ENCODE measurements at regions not wholly inside any gene's neighbourhood (a gene's known extent, or its start where the extent isn't known, plus 50 kb on each side); places are given as distances from the start of the nearest gene placed in this dataset.

- Histone ChIP-seq H3K27ac (no peak overlapping the region), H3K27me3 (no peaks in the 10 kb centered on the region)
- intact Hi-C loops (cut with DNase I) = no loop called here
Observed at GRCh38 chr11:128234143-128234542, 353.2 kb downstream of the ETS1 start.

GRCh38 chr11:128232588-128232987 is 354.8 kb downstream of the ETS1 start:
- no peak overlapping the region for H3K4me3 ChIP-seq
- DNase-seq (ENCODE audit: low spot score in 2 of 2) = no peak
- H3K4me1 ChIP-seq = no peaks in the 10 kb centered on the region
- no peaks in the 10 kb centered on the region for H3K9me3 ChIP-seq
- intact Hi-C loops (cut with DNase I) = no loop called here
- no peak for TF ChIP-seq CTCF (IDR thresholded peaks at IDR 0.05)
- H3K36me3 ChIP-seq = no peaks in the 10 kb centered on the region
- H3K27ac ChIP-seq = no peak overlapping the region
- no peaks in the 10 kb centered on the region for H3K27me3 ChIP-seq

More at GRCh38 chr11:128234143-128234542, 353.2 kb downstream of the ETS1 start:
- no peak for TF ChIP-seq CTCF (IDR thresholded peaks at IDR 0.05)
- Histone ChIP-seq H3K4me1 (no peaks in the 10 kb centered on the region), H3K9me3 (no peaks in the 10 kb centered on the region), H3K36me3 (no peaks in the 10 kb centered on the region), H3K4me3 (no peak overlapping the region)
- no peak for DNase-seq (ENCODE audit: low spot score in 2 of 2)

- no peaks in the 10 kb centered on the region for H3K36me3 ChIP-seq
- no peaks in the 10 kb centered on the region for H3K27me3 ChIP-seq
- no peaks in the 10 kb centered on the region for H3K9me3 ChIP-seq
- H3K27ac ChIP-seq = no peak overlapping the region
- TF ChIP-seq CTCF (IDR thresholded peaks at IDR 0.05) = no peak
- no peak overlapping the region for H3K4me3 ChIP-seq
- DNase-seq (ENCODE audit: low spot score in 2 of 2) = no peak
- H3K4me1 ChIP-seq = no peaks in the 10 kb centered on the region
- intact Hi-C loops (cut with DNase I) = no loop called here
Observed at GRCh38 chr11:128231845-128232410, 355.4 kb downstream of the ETS1 start.

GRCh38 chr11:128227466-128227865 is 359.9 kb downstream of the ETS1 start:
- Histone ChIP-seq H3K27me3 (no peaks in the 10 kb centered on the region), H3K9me3 (no peaks in the 10 kb centered on the region), H3K4me1 (no peaks in the 10 kb centered on the region), H3K27ac (no peak overlapping the region), H3K36me3 (no peaks in the 10 kb centered on the region), H3K4me3 (no peak overlapping the region)
- intact Hi-C loops (cut with DNase I) = no loop called here
- DNase-seq (ENCODE audit: low spot score in 2 of 2) = no peak
- TF ChIP-seq CTCF (IDR thresholded peaks at IDR 0.05) = no peak

- no peak for DNase-seq (ENCODE audit: low spot score in 2 of 2)
- Histone ChIP-seq H3K36me3 (no peaks in the 10 kb centered on the region), H3K27me3 (no peaks in the 10 kb centered on the region), H3K27ac (no peak overlapping the region), H3K9me3 (no peaks in the 10 kb centered on the region), H3K4me1 (no peaks in the 10 kb centered on the region), H3K4me3 (no peak overlapping the region)
- TF ChIP-seq CTCF (IDR thresholded peaks at IDR 0.05) = no peak
- intact Hi-C loops (cut with DNase I) = no loop called here
Observed at GRCh38 chr11:128226106-128226716, 361.1 kb downstream of the ETS1 start.
